Activated CD4-positive, alpha-beta T cell treated with anti-CD3 and anti-CD28 coated beads, Interleukin-2, amount 10 ng/mL, durations not matched to agents 24 days and 14 days (primary cell): ENCODE measurements at regions not wholly inside any gene's neighbourhood (a gene's known extent, or its start where the extent isn't known, plus 50 kb on each side); places are given as distances from the start of the nearest gene placed in this dataset.

Experiments used
- DNase-seq: peaks from one replicate; pipeline ENCODE4 v3.0.0; 2022
- H3K27ac Mint-ChIP-seq: one replicate; pipeline ENCODE4 v1.8.0; 2022; ENCODE audit warnings: mild to moderate bottlenecking, mixed read lengths
- H3K27me3 Mint-ChIP-seq: one replicate; pipeline ENCODE4 v1.8.0; 2022; ENCODE audit warnings: mixed read lengths
- H3K36me3 Mint-ChIP-seq: one replicate; pipeline ENCODE4 v1.8.0; 2022; ENCODE audit warnings: low read depth, mild to moderate bottlenecking, mixed read lengths
- H3K4me1 Mint-ChIP-seq: one replicate; pipeline ENCODE4 v1.8.0; 2021; ENCODE audit warnings: mixed read lengths
- H3K4me3 Mint-ChIP-seq: one replicate; pipeline ENCODE4 v1.8.0; 2022; ENCODE audit warnings: mild to moderate bottlenecking, moderate library complexity, mixed read lengths
- H3K9me3 Mint-ChIP-seq: one replicate; pipeline ENCODE4 v1.8.0; 2021; ENCODE audit warnings: mixed read lengths
- intact Hi-C: fragments of 100-400 bp; cut with micrococcal nuclease; formaldehyde crosslinking; loops from one replicate; pipeline ENCODE4 v1.15.1; 2023

- Mint-ChIP-seq H3K4me3 (no peak overlapping the region), H3K27me3 (no peaks in the 10 kb centered on the region), H3K9me3 (peaks cover 3% of the 10 kb centered on the region), H3K36me3 (no peaks in the 10 kb centered on the region), H3K27ac (no peak overlapping the region), H3K4me1 (no peaks in the 10 kb centered on the region)
- intact Hi-C loops, result no loop called here
- DNase-seq, result no peak
Observed at GRCh38 chr1:118785246-118785645, 202.9 kb downstream of the TBX15 start.

- Mint-ChIP-seq H3K9me3 (no peaks in the 10 kb centered on the region), H3K36me3 (no peaks in the 10 kb centered on the region), H3K4me1 (no peaks in the 10 kb centered on the region), H3K4me3 (no peak overlapping the region), H3K27ac (no peak overlapping the region), H3K27me3 (no peaks in the 10 kb centered on the region)
- no peak for DNase-seq
- intact Hi-C loops, result no loop called here
Observed at GRCh38 chr1:118783095-118783758, 204.9 kb downstream of the TBX15 start.

- no peaks in the 10 kb centered on the region for H3K27me3 Mint-ChIP-seq
- H3K9me3 Mint-ChIP-seq, result peaks cover 4% of the 10 kb centered on the region
- no peaks in the 10 kb centered on the region for H3K4me1 Mint-ChIP-seq
- H3K4me3 Mint-ChIP-seq, result no peak overlapping the region
- H3K36me3 Mint-ChIP-seq, result no peaks in the 10 kb centered on the region
- no peak overlapping the region for H3K27ac Mint-ChIP-seq
- intact Hi-C loops, result no loop called here
- DNase-seq, result no peak
Observed at GRCh38 chr1:118773656-118774055, 214.5 kb downstream of the TBX15 start.

GRCh38 chr1:118767971-118768370 is 220.2 kb downstream of the TBX15 start:
- Mint-ChIP-seq H3K27ac (no peak overlapping the region), H3K4me1 (no peaks in the 10 kb centered on the region), H3K4me3 (no peak overlapping the region), H3K36me3 (no peaks in the 10 kb centered on the region), H3K9me3 (no peaks in the 10 kb centered on the region), H3K27me3 (no peaks in the 10 kb centered on the region)
- DNase-seq, result no peak
- intact Hi-C loops, result no loop called here

- H3K4me3 Mint-ChIP-seq, result no peak overlapping the region
- H3K27me3 Mint-ChIP-seq, result no peaks in the 10 kb centered on the region
- intact Hi-C loops, result no loop called here
- no peaks in the 10 kb centered on the region for H3K4me1 Mint-ChIP-seq
- H3K27ac Mint-ChIP-seq, result no peak overlapping the region
- DNase-seq, result no peak
- no peaks in the 10 kb centered on the region for H3K9me3 Mint-ChIP-seq
- H3K36me3 Mint-ChIP-seq, result no peaks in the 10 kb centered on the region
Observed at GRCh38 chr1:118753976-118754375, 234.2 kb downstream of the TBX15 start.

- intact Hi-C loops, result no loop called here
- DNase-seq, result no peak
- H3K36me3 Mint-ChIP-seq, result no peaks in the 10 kb centered on the region
- no peak overlapping the region for H3K4me3 Mint-ChIP-seq
- H3K9me3 Mint-ChIP-seq, result peaks cover 3% of the 10 kb centered on the region
- H3K27ac Mint-ChIP-seq, result no peak overlapping the region
- H3K4me1 Mint-ChIP-seq, result no peaks in the 10 kb centered on the region
- H3K27me3 Mint-ChIP-seq, result no peaks in the 10 kb centered on the region
Observed at GRCh38 chr1:118751166-118751565, 237.0 kb downstream of the TBX15 start.

- no peaks in the 10 kb centered on the region for H3K36me3 Mint-ChIP-seq
- intact Hi-C loops, result no loop called here
- peaks cover 3% of the 10 kb centered on the region for H3K9me3 Mint-ChIP-seq
Observed at GRCh38 chr1:118744420-118744819, 243.7 kb downstream of the TBX15 start.

GRCh38 chr1:118739501-118739900 is 248.6 kb downstream of the TBX15 start:
- Mint-ChIP-seq H3K36me3 (no peaks in the 10 kb centered on the region), H3K9me3 (no peaks in the 10 kb centered on the region), H3K4me1 (no peaks in the 10 kb centered on the region), H3K4me3 (no peak overlapping the region), H3K27me3 (no peaks in the 10 kb centered on the region), H3K27ac (no peak overlapping the region)
- no peak for DNase-seq
- intact Hi-C loops, result no loop called here

More at GRCh38 chr1:118744420-118744819, 243.7 kb downstream of the TBX15 start:
- Mint-ChIP-seq H3K27me3 (no peaks in the 10 kb centered on the region), H3K4me1 (no peaks in the 10 kb centered on the region), H3K27ac (no peak overlapping the region), H3K4me3 (no peak overlapping the region)
- DNase-seq, result no peak

GRCh38 chr1:118736322-118736721 is 251.8 kb downstream of the TBX15 start:
- Mint-ChIP-seq H3K9me3 (no peaks in the 10 kb centered on the region), H3K27ac (no peak overlapping the region), H3K4me1 (no peaks in the 10 kb centered on the region), H3K36me3 (no peaks in the 10 kb centered on the region), H3K27me3 (no peaks in the 10 kb centered on the region), H3K4me3 (no peak overlapping the region)
- DNase-seq, result no peak
- intact Hi-C loops, result no loop called here

GRCh38 chr1:118717893-118718292 is 270.2 kb downstream of the TBX15 start:
- intact Hi-C loops, result no loop called here
- Mint-ChIP-seq H3K27me3 (no peaks in the 10 kb centered on the region), H3K9me3 (peaks cover 5% of the 10 kb centered on the region), H3K36me3 (no peaks in the 10 kb centered on the region), H3K27ac (no peak overlapping the region), H3K4me1 (no peaks in the 10 kb centered on the region), H3K4me3 (no peak overlapping the region)
- DNase-seq, result no peak

- intact Hi-C loops, result no loop called here
- H3K9me3 Mint-ChIP-seq, result peaks cover 5% of the 10 kb centered on the region
- H3K27ac Mint-ChIP-seq, result no peak overlapping the region
- no peaks in the 10 kb centered on the region for H3K36me3 Mint-ChIP-seq
- no peaks in the 10 kb centered on the region for H3K4me1 Mint-ChIP-seq
- no peak for DNase-seq
- no peak overlapping the region for H3K4me3 Mint-ChIP-seq
- H3K27me3 Mint-ChIP-seq, result no peaks in the 10 kb centered on the region
Observed at GRCh38 chr1:118716775-118717174, 271.4 kb downstream of the TBX15 start.

- H3K36me3 Mint-ChIP-seq, result no peaks in the 10 kb centered on the region
Observed at GRCh38 chr1:118711356-118711755, 276.8 kb downstream of the TBX15 start.

GRCh38 chr1:118698911-118699310 is 289.2 kb downstream of the TBX15 start:
- H3K4me1 Mint-ChIP-seq, result no peaks in the 10 kb centered on the region
- H3K36me3 Mint-ChIP-seq, result no peaks in the 10 kb centered on the region
- H3K4me3 Mint-ChIP-seq, result no peak overlapping the region
- intact Hi-C loops, result no loop called here
- peaks cover 2% of the 10 kb centered on the region for H3K9me3 Mint-ChIP-seq
- DNase-seq, result no peak
- no peak overlapping the region for H3K27ac Mint-ChIP-seq
- H3K27me3 Mint-ChIP-seq, result no peaks in the 10 kb centered on the region

More at GRCh38 chr1:118711356-118711755, 276.8 kb downstream of the TBX15 start:
- Mint-ChIP-seq H3K9me3 (no peaks in the 10 kb centered on the region), H3K27me3 (no peaks in the 10 kb centered on the region), H3K27ac (no peak overlapping the region), H3K4me3 (no peak overlapping the region), H3K4me1 (no peaks in the 10 kb centered on the region)
- intact Hi-C loops, result no loop called here
- no peak for DNase-seq

GRCh38 chr1:118692143-118692542 is 296.0 kb downstream of the TBX15 start:
- Mint-ChIP-seq H3K4me1 (no peaks in the 10 kb centered on the region), H3K9me3 (peaks cover 4% of the 10 kb centered on the region), H3K27me3 (no peaks in the 10 kb centered on the region), H3K36me3 (no peaks in the 10 kb centered on the region), H3K4me3 (no peak overlapping the region), H3K27ac (no peak overlapping the region)
- intact Hi-C loops, result no loop called here
- DNase-seq, result no peak

GRCh38 chr1:118688891-118689290 is 299.3 kb downstream of the TBX15 start:
- no peaks in the 10 kb centered on the region for H3K4me1 Mint-ChIP-seq
- H3K4me3 Mint-ChIP-seq, result no peak overlapping the region

More at GRCh38 chr1:118688891-118689290, 299.3 kb downstream of the TBX15 start:
- no peak for DNase-seq
- peaks cover 4% of the 10 kb centered on the region for H3K9me3 Mint-ChIP-seq
- intact Hi-C loops, result no loop called here
- no peaks in the 10 kb centered on the region for H3K36me3 Mint-ChIP-seq
- no peak overlapping the region for H3K27ac Mint-ChIP-seq
- H3K27me3 Mint-ChIP-seq, result no peaks in the 10 kb centered on the region
